ENCODE measurements at regions not wholly inside any gene's neighbourhood (a gene's known extent, or its start where the extent isn't known, plus 50 kb on each side); places are given as distances from the start of the nearest gene placed in this dataset.
"Not testable (repeated sequence)": the region's sequence is repeated elsewhere in the genome, so short reads cannot be mapped to it uniquely, and the experiment has no call there.

- Histone ChIP-seq H3K36me3 (no peaks in the 10 kb centered on the region), H3K9me3 (no peaks in the 10 kb centered on the region), H3K27me3 (no peaks in the 10 kb centered on the region), H3K4me3 (no peak overlapping the region), H3K4me1 (no peaks in the 10 kb centered on the region), H3K27ac (no peak overlapping the region)
- WGBS (ENCODE audit: insufficient coverage, low coverage, low lambda C conversion rate, missing lambda C conversion rate): 50% methylated on average over 5 of the region's 5 CpGs
- no peak for ATAC-seq
- DNase-seq: no peak
- TF ChIP-seq POLR2A (IDR thresholded peaks at IDR 0.05): no peak
- TF ChIP-seq, protein P1, sequence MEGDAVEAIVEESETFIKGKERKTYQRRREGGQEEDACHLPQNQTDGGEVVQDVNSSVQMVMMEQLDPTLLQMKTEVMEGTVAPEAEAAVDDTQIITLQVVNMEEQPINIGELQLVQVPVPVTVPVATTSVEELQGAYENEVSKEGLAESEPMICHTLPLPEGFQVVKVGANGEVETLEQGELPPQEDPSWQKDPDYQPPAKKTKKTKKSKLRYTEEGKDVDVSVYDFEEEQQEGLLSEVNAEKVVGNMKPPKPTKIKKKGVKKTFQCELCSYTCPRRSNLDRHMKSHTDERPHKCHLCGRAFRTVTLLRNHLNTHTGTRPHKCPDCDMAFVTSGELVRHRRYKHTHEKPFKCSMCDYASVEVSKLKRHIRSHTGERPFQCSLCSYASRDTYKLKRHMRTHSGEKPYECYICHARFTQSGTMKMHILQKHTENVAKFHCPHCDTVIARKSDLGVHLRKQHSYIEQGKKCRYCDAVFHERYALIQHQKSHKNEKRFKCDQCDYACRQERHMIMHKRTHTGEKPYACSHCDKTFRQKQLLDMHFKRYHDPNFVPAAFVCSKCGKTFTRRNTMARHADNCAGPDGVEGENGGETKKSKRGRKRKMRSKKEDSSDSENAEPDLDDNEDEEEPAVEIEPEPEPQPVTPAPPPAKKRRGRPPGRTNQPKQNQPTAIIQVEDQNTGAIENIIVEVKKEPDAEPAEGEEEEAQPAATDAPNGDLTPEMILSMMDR (IDR thresholded peaks at IDR 0.05): no peak
- intact Hi-C loops (cut with DNase I): no loop called here
These were observed 163.7 kb upstream of the RMP24 start for GRCh38 chr18:35808796-35809195.

- DNase-seq (no peak), ATAC-seq (no peak)
- no peaks in the 10 kb centered on the region for H3K36me3 ChIP-seq
- no peaks in the 10 kb centered on the region for H3K4me1 ChIP-seq
- intact Hi-C loops (cut with DNase I): no loop called here
- no peaks in the 10 kb centered on the region for H3K27me3 ChIP-seq
- TF ChIP-seq, protein P1 (IDR thresholded peaks at IDR 0.05): no peak
- TF ChIP-seq POLR2A (IDR thresholded peaks at IDR 0.05): no peak
- WGBS (ENCODE audit: insufficient coverage, low coverage, low lambda C conversion rate, missing lambda C conversion rate): 41% methylated on average over 2 of the region's 2 CpGs
- no peaks in the 10 kb centered on the region for H3K9me3 ChIP-seq
- no peak overlapping the region for H3K27ac ChIP-seq
- H3K4me3 ChIP-seq: no peak overlapping the region
These were observed 162.0 kb upstream of the RMP24 start for GRCh38 chr18:35810520-35810919.

DNA sequence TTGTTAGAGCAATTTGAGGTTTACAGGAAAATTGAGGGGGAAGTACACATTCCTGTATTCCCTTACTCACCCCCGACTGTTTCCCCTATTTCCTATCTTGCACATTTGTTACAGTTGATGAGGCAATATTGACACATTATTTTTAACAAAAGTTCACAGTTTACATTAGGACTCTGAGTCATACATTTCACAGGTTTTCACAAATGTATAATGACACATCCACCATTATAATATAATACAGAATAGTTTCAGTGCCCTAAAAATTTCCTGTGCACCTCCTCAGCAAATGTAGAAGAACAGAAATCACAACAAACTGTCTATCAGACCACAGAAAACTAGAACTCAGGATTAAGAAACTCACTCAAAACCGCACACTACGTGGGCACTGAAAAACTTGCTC is 160.6 kb upstream of the RMP24 start:
- no peak for DNase-seq
- peak in 1 of 4 donors; percentile 39 for ATAC-seq
- Histone ChIP-seq H3K27ac (no peak overlapping the region), H3K4me1 (no peaks in the 10 kb centered on the region), H3K4me3 (no peak overlapping the region), H3K27me3 (no peaks in the 10 kb centered on the region), H3K36me3 (no peaks in the 10 kb centered on the region), H3K9me3 (no peaks in the 10 kb centered on the region)
- intact Hi-C loops (cut with DNase I): no loop called here
- TF ChIP-seq, protein P1 (IDR thresholded peaks at IDR 0.05): no peak
- no peak for TF ChIP-seq POLR2A (IDR thresholded peaks at IDR 0.05)
- 26% methylated on average over 3 of the region's 3 CpGs for WGBS (ENCODE audit: insufficient coverage, low coverage, low lambda C conversion rate, missing lambda C conversion rate)

DNA sequence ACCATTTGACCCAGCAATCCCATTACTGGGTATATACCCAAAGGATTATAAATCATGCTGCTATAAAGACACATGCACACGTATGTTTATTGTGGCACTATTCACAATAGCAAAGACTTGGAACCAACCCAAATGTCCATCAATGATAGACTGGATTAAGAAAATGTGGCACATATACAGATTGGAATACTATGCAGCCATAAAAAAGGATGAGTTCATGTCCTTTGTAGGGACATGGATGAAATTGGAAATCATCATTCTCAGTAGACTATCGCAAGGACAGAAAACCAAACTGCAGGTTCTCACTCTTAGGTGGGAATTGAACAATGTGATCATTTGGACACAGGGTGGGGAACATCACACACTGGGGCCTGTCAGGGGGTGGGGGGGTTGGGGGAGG is 157.5 kb upstream of the RMP24 start:
- H3K4me3 ChIP-seq; H3K27me3 ChIP-seq; intact Hi-C loops (cut with DNase I); H3K9me3 ChIP-seq; H3K4me1 ChIP-seq; H3K27ac ChIP-seq; ATAC-seq; H3K36me3 ChIP-seq; DNase-seq: not testable (repeated sequence)
- WGBS (ENCODE audit: insufficient coverage, low coverage, low lambda C conversion rate, missing lambda C conversion rate): 88% methylated on average over 2 of the region's 2 CpGs

GRCh38 chr18:35816003-35816402 is 156.5 kb upstream of the RMP24 start:
- H3K36me3 ChIP-seq: no peaks in the 10 kb centered on the region
- intact Hi-C loops (cut with DNase I): no loop called here
- DNase-seq: no peak
- ATAC-seq: no peak
- WGBS (ENCODE audit: insufficient coverage, low coverage, low lambda C conversion rate, missing lambda C conversion rate): 85% methylated on average over 3 of the region's 3 CpGs
- no peak for TF ChIP-seq POLR2A (IDR thresholded peaks at IDR 0.05)
- TF ChIP-seq, protein P1 (IDR thresholded peaks at IDR 0.05): no peak
- H3K27ac ChIP-seq: no peak overlapping the region
- no peaks in the 10 kb centered on the region for H3K27me3 ChIP-seq
- H3K9me3 ChIP-seq: no peaks in the 10 kb centered on the region
- H3K4me1 ChIP-seq: no peaks in the 10 kb centered on the region
- no peak overlapping the region for H3K4me3 ChIP-seq
